Panc1 (cell line): ENCODE measurements at regions not wholly inside any gene's neighbourhood (a gene's known extent, or its start where the extent isn't known, plus 50 kb on each side); places are given as distances from the start of the nearest gene placed in this dataset.

ENCODE experiments used
- ATAC-seq: fragments of 200-7000 bp; cut with Tn5 transposase; 2 replicates; pipeline ENCODE4 v1.9.1; 2020; ENCODE audit warnings: mild to moderate bottlenecking, moderate library complexity
- BruUV-seq: library from RNA; stranded (reverse); fragments of 400-500 nt; replicated peaks from 2 replicates; lab custom pipeline; 2021; lab: Mats Ljungman, UMichigan
- CTCF ChIA-PET: fragments of 300-600 bp; sonication (Branson Sonifier 250); formaldehyde crosslinking; loops from one replicate; lab custom pipeline; 2022; ENCODE audit warnings: antibody characterized with exemption; lab: Charles Lee
- POLR2A ChIA-PET: fragments of 300-600 bp; sonication (Branson Sonifier 250); formaldehyde crosslinking; loops from one replicate; lab custom pipeline; 2022; ENCODE audit warnings: antibody characterized with exemption; lab: Charles Lee
- DNase-seq: peaks from one replicate; pipeline ENCODE4 v3.0.0-alpha.2; 2010; ENCODE audit warnings: low read depth, low spot score
- H3K27ac ChIP-seq: 2 replicates; pipeline ENCODE4 v1.5.1; 2011; ENCODE audit warnings: mild to moderate bottlenecking, low read length, inconsistent platforms
- H3K27me3 ChIP-seq: fragments of 200-500 bp; sonication (Bioruptor generic); 2 replicates; pipeline ENCODE4 v1.6.0; 2014; ENCODE audit warnings: low read length, inconsistent platforms; ENCODE audit not compliant: control insufficient read depth, insufficient read depth
- H3K36me3 ChIP-seq: fragments of 200-500 bp; sonication (Bioruptor generic); 2 replicates; pipeline ENCODE4 v1.5.1; 2014; ENCODE audit warnings: inconsistent platforms, mild to moderate bottlenecking, low read length, moderate library complexity; ENCODE audit not compliant: control insufficient read depth, insufficient read depth
- H3K4me1 ChIP-seq: 2 replicates; pipeline ENCODE4 v1.5.1; 2011; ENCODE audit warnings: inconsistent platforms, mild to moderate bottlenecking, low read length, moderate library complexity; ENCODE audit not compliant: control insufficient read depth, insufficient read depth
- H3K4me3 ChIP-seq, 2 experiments: 2 replicates each; pipeline ENCODE4 v1.5.1; 2011 to 2012; ENCODE audit warnings: low read depth in 2 of 2, low read length in 2 of 2, mild to moderate bottlenecking in 2 of 2, inconsistent platforms in 1 of 2, moderate library complexity in 1 of 2
- H3K9me3 ChIP-seq: fragments of 200-500 bp; sonication (Bioruptor generic); 2 replicates; pipeline ENCODE4 v1.5.1; 2014; ENCODE audit warnings: low read depth, mild to moderate bottlenecking, inconsistent platforms, low read length, moderate library complexity; ENCODE audit not compliant: control insufficient read depth, insufficient read depth
- POLR2AphosphoS5 ChIP-seq: IDR thresholded peaks from 2 replicates; pipeline ENCODE4 v1.6.1; 2012; ENCODE audit warnings: mild to moderate bottlenecking, low read depth, low read length, moderate library complexity
- SIN3A ChIP-seq: IDR thresholded peaks from 2 replicates; pipeline ENCODE4 v1.6.1; 2012; ENCODE audit warnings: low read depth, mild to moderate bottlenecking, low read length, moderate library complexity, borderline replicate concordance; ENCODE audit not compliant: insufficient read depth
- TCF7L2 ChIP-seq: IDR thresholded peaks from 2 replicates; pipeline ENCODE4 v1.6.1; 2011; ENCODE audit warnings: mild to moderate bottlenecking, low read depth, low read length, inconsistent platforms
- in situ Hi-C: cut with HindIII; loops from 2 replicates; pipeline ENCODE4 v1.10.0; 2016; ENCODE audit warnings: low sequenced_read_pairs, low pct_unique_long_range_greater_than_20kb
- intact Hi-C: fragments of 100-400 bp; cut with micrococcal nuclease; formaldehyde crosslinking; loops from one replicate; pipeline ENCODE4 v1.10.0; 2022; ENCODE audit not compliant: unreplicated experiment
- TF ChIP-seq, protein P1 (sequence below), 2 experiments: IDR thresholded peaks; 2 replicates each; pipeline ENCODE4 v1.6.1; 2011 to 2012; ENCODE audit warnings: low read depth in 2 of 2, control low read depth in 1 of 2, low read length in 1 of 2, mild to moderate bottlenecking in 1 of 2, moderate library complexity in 1 of 2; ENCODE audit not compliant: insufficient read depth in 1 of 2
- TF ChIP-seq, protein P2 (sequence below): fragments of 450-650 bp; IDR thresholded peaks from 2 replicates; pipeline ENCODE4 v1.5.1; 2017; ENCODE audit warnings: mild to moderate bottlenecking

DNA sequence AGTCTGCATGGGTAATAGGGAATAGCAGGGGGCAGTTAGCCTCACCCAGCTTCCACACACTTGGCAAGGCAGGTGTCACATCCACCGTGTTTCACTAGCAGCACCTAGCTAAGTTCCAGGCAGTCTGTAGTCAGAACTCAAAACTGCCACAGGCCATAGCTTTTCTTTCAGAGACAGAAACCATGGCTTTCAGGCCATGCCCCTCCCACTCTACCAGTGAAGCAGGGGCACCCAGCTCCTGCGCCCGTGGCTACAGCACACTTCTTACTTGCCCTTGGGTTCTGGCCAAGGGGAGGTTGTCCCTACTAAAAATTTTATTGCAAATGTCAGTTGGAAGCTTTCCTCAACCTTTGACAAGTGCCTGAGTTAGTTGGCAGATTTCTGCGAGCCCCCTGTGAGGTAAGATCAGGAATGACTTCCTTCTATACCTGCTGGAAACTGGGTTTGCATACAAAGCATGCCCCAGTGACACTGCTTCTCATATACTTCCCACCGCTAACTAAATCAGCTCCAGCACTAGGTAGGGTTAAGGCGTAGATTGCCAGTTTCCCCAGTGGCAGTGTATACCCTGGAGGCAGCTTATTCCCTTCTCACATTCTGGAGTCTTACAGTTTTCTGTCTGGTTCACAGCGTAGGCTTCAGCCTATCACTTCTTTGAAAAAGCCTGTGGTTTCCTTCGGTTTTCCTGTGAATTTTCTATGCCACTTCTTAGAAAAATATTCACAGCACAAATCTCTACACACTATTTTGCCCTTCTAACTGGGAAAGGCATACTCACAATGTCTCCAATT is 139.0 kb upstream of the LUZP2 start:
- no peak overlapping the region for H3K4me3 ChIP-seq
- no peak overlapping the region for H3K27ac ChIP-seq
- CTCF ChIA-PET, result no interaction called here
- H3K36me3 ChIP-seq, result no peaks in the 10 kb centered on the region
- DNase-seq (no peak), ATAC-seq (no peak)
- POLR2A ChIA-PET, result no interaction called here
- no TSS peak for BruUV-seq
- H3K9me3 ChIP-seq, result no peaks in the 10 kb centered on the region
- H3K27me3 ChIP-seq, result no peaks in the 10 kb centered on the region
- intact Hi-C loops, result no loop called here
- in situ Hi-C loops, result no loop called here
- TF ChIP-seq, protein P1, sequence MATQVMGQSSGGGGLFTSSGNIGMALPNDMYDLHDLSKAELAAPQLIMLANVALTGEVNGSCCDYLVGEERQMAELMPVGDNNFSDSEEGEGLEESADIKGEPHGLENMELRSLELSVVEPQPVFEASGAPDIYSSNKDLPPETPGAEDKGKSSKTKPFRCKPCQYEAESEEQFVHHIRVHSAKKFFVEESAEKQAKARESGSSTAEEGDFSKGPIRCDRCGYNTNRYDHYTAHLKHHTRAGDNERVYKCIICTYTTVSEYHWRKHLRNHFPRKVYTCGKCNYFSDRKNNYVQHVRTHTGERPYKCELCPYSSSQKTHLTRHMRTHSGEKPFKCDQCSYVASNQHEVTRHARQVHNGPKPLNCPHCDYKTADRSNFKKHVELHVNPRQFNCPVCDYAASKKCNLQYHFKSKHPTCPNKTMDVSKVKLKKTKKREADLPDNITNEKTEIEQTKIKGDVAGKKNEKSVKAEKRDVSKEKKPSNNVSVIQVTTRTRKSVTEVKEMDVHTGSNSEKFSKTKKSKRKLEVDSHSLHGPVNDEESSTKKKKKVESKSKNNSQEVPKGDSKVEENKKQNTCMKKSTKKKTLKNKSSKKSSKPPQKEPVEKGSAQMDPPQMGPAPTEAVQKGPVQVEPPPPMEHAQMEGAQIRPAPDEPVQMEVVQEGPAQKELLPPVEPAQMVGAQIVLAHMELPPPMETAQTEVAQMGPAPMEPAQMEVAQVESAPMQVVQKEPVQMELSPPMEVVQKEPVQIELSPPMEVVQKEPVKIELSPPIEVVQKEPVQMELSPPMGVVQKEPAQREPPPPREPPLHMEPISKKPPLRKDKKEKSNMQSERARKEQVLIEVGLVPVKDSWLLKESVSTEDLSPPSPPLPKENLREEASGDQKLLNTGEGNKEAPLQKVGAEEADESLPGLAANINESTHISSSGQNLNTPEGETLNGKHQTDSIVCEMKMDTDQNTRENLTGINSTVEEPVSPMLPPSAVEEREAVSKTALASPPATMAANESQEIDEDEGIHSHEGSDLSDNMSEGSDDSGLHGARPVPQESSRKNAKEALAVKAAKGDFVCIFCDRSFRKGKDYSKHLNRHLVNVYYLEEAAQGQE (IDR thresholded peaks at IDR 0.05; ENCODE audit: insufficient read depth in 1 of 2, low read depth in 2 of 2, low read length in 1 of 2), result no peak
- TF ChIP-seq POLR2AphosphoS5 (no peak), TCF7L2 (no peak), SIN3A (no peak)
- TF ChIP-seq, protein P2, sequence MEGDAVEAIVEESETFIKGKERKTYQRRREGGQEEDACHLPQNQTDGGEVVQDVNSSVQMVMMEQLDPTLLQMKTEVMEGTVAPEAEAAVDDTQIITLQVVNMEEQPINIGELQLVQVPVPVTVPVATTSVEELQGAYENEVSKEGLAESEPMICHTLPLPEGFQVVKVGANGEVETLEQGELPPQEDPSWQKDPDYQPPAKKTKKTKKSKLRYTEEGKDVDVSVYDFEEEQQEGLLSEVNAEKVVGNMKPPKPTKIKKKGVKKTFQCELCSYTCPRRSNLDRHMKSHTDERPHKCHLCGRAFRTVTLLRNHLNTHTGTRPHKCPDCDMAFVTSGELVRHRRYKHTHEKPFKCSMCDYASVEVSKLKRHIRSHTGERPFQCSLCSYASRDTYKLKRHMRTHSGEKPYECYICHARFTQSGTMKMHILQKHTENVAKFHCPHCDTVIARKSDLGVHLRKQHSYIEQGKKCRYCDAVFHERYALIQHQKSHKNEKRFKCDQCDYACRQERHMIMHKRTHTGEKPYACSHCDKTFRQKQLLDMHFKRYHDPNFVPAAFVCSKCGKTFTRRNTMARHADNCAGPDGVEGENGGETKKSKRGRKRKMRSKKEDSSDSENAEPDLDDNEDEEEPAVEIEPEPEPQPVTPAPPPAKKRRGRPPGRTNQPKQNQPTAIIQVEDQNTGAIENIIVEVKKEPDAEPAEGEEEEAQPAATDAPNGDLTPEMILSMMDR, result no peak
- H3K4me1 ChIP-seq, result no peaks in the 10 kb centered on the region

DNA sequence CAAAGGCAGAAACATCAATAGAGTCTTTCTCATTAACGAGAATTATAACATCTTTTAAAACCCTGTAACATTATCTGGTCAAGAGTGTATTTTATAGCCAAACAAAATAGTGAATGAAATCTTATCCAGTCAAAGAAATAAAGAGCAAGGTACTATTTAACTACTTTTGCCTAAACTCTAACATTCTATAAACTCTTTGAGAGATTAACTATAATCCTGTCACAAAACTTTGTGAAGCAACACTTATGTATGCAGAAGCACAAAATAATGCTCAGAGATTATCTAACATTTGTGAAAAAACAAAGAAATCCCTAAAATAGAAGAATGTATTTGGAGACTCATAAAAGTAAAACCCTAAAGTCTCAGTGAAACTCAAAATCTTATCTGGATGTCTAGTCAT is 124.4 kb upstream of the LUZP2 start:
- BruUV-seq, result no TSS peak
- in situ Hi-C loops, result no loop called here
- POLR2A ChIA-PET, result no interaction called here
- CTCF ChIA-PET, result no interaction called here
- Histone ChIP-seq H3K36me3 (no peaks in the 10 kb centered on the region), H3K4me1 (no peaks in the 10 kb centered on the region), H3K9me3 (no peaks in the 10 kb centered on the region), H3K4me3 (no peak overlapping the region), H3K27ac (no peak overlapping the region), H3K27me3 (no peaks in the 10 kb centered on the region)
- intact Hi-C loops, result no loop called here
- DNase-seq (no peak), ATAC-seq (no peak)
- TF ChIP-seq, protein P1 (IDR thresholded peaks at IDR 0.05; ENCODE audit: insufficient read depth in 1 of 2, low read depth in 2 of 2, low read length in 1 of 2), result no peak
- TF ChIP-seq POLR2AphosphoS5 (no peak), SIN3A (no peak), TCF7L2 (no peak)
- TF ChIP-seq, protein P2, result no peak
